HPDE6-E6E7 (cell line): ENCODE measurements at regions not wholly inside any gene's neighbourhood (a gene's known extent, or its start where the extent isn't known, plus 50 kb on each side); places are given as distances from the start of the nearest gene placed in this dataset.
"Not testable (repeated sequence)": the region's sequence is repeated elsewhere in the genome, so short reads cannot be mapped to it uniquely, and the experiment has no call there.

Experiments used
- DNase-seq: peaks from one replicate; pipeline ENCODE4 v3.0.0; 2011; ENCODE audit warnings: missing footprints; ENCODE audit errors: extremely low spot score

GRCh38 chr15:38128341-38128781 lies 124.3 kb upstream of the SPRED1 start:
- no peak for DNase-seq

- no peak for DNase-seq
Measured at GRCh38 chr15:38128921-38129320, 123.7 kb upstream of the SPRED1 start.

GRCh38 chr15:38129531-38130204 lies 123.0 kb upstream of the SPRED1 start:
- peak; percentile 32 for DNase-seq

- peak; percentile 6 for DNase-seq
Measured at GRCh38 chr15:38130205-38130567, 122.5 kb upstream of the SPRED1 start.

DNA sequence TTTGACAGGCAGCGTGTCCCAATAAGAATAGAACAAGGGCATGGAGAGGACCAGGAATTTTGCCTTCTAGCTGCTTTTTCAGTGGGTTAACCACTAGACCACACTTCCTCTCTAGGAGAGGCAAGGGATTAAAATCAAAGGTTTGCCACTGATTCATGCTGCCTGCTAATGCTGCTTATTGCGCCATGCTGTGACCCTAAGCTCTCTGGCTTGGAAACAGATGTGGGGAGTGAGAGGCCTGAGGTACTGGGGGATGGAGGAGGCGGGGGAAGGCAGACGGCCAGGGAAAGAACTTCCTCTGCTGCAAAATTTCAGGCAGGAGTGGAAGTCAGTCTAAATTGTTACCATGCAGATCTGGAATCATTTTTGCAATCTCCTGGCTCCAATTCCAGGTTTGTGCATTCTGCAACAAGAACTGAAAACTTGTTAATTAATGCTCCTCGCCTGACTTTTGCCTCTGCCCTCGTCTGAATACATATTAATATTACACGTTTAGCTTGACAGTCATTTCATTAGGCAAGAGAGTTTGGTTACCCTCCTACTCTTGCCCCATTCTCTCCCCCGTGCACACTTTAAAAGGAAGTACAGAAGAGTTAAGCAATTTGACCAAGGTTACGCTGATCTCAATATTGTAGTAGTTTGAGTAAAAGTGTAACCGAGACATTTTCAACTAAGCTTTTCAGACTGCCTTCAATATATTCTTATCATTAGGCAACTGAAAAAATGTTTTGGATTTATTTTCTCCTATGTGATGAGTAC lies 121.7 kb upstream of the SPRED1 start:
- peak; percentile 48 for DNase-seq

DNA sequence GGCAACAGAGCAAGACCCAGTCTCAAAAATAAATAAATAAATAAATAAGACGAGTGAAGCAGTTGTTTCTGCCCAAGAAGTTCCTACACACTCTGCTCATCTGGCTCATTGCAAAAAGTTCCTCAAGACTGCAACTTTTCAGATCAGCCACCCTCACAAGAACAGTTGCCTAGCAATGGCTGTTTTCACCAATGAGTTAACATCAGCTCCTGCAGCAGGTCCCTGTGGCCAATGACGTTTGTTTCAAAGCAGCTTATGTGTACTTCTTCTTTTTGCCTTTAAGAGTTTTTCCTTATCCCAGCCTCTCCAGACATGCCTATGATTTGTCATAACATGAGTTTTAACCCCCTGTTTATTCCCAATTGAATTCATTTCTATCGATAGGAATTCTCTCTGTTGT lies 118.4 kb upstream of the SPRED1 start:
- no peak for DNase-seq

DNA sequence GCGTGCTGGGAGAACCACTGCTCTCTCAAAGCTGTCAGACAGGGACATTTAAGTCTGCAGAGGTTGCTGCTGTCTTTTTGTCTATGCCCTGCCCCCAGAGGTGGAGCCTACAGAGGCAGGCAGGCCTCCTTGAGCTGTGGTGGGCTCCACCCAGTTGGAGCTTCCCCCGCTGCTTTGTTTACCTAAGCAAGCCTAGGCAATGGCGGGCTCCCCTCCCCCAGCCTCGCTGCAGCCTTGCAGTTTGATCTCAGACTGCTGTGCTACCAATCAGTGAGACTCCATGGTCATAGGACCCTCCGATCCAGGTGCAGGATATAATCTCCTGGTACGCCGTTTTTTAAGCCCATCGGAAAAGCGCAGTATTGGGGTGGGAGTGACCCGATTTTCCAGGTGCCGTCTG lies 110.4 kb upstream of the SPRED1 start:
- DNase-seq: not testable (repeated sequence)

DNA sequence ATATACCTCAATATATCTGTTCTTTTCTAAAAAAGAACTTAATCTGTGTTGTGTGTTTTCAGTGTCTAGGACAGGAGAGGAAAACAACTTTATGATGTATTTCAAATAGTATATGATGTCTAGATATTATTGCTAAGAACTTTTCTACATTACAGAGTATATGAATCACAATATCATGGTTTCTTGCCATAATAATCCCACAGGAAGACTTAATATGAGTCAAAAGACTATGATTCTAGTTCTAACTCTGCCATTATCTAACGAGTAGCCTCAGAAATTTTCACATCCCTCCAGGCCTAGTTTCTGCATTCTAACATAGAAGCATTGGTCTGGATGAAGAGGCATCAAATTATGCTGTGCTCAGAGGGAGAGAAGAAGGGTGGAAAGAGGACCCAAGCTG lies 107.7 kb upstream of the SPRED1 start:
- no peak for DNase-seq

- no peak for DNase-seq
Measured at GRCh38 chr15:38145651-38146111, 107.0 kb upstream of the SPRED1 start.

DNA sequence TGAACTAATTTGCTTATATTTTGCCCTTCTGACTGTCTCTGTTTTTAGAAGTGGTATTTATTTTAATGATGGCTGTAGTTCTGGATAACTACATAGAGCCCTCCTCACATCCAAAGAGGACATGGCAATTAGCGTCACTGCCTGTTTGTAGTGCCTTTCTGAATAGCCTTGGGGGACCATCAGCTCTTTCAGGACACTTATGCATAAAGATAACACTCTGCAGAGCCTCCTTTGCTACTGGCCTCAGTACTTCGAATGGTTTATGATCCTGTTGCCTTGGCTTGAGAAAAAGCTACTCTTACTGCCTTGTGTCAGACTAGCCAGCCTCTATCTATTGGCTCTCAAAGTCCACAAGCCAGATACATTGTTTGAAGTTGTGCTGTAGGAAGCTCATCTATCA lies 105.4 kb upstream of the SPRED1 start:
- DNase-seq: no peak

DNA sequence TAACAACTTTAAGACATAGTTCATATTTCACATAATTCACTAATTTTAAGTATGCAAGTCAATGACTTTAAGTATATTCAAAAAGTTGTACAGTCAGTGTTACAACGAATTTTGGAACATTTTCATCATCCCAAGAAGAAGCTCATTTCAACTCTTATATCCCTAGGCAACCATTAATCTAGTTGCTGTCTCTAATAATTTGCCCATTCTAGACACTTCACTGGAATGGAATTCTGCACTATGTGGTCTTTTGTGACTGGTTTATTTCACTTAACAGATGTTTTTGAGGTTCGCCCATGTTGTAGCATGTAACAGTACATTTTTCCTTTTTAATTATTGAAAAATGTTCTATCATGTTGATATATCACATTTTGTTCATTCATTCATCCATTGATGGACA lies 104.2 kb upstream of the SPRED1 start:
- DNase-seq: no peak

GRCh38 chr15:38149315-38149714 lies 103.3 kb upstream of the SPRED1 start:
- DNase-seq: no peak

DNA sequence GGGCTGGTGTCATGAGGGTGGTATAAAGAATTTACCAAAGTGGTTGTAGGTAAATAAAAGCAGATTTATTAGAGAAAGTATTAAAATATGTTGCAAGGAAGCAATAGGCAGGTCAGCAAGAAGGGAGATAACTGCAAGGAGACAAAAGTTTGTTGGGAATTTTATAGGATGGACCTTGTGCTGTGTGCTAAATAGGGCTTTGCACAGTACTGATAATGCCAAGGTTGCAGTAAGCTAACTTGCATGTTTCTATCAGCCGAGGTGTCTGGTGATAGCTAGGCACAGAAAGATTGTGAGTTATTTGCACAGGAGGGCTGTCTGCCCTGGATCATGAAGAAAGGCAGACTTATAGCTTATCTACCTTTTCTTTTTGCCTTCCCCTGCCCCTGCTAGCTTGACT lies 102.5 kb upstream of the SPRED1 start:
- DNase-seq: no peak

- no peak for DNase-seq
Measured at GRCh38 chr15:38150794-38151193, 101.8 kb upstream of the SPRED1 start.

GRCh38 chr15:38153781-38154180 lies 98.9 kb upstream of the SPRED1 start:
- DNase-seq: no peak

DNA sequence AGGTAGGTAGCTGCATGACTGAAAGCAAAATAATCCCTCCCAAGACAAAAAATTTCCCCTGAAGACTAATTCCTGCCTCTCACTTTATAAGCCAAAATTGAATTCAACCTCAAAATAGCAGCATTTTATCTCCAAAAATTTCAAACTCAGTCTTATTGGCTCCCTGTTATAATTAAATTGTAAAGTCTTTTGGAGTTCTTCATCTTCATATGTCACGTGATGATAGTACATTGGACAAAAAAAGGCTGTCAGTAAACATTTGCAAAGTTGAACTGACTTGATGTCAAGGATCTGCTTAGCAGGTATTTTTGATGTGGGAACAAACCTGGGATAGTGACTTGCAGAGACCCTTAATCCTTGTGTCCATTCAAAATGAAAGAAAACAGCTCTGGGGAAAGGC lies 98.4 kb upstream of the SPRED1 start:
- no peak for DNase-seq

- no peak for DNase-seq
Measured at GRCh38 chr15:38154837-38155236, 97.8 kb upstream of the SPRED1 start.

DNA sequence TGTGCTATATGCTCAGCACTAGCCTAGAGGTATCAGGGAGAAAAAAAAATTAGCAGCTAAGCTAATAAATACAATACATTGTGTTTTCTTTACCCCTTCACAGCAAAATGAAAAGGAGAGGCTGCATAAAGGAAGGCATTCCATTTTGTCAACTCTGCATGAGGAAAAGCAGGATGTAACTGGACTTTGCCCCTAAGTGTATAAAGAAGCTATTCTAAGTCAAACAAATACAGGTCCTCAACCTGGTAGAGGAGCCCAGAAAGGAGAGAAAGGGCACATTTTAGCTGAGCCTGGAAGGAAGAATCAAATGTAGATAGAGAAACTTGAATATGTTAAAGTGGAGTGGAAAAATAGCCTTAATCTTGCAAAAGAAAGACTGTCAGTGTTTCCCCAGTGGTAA lies 89.0 kb upstream of the SPRED1 start:
- no peak for DNase-seq

DNA sequence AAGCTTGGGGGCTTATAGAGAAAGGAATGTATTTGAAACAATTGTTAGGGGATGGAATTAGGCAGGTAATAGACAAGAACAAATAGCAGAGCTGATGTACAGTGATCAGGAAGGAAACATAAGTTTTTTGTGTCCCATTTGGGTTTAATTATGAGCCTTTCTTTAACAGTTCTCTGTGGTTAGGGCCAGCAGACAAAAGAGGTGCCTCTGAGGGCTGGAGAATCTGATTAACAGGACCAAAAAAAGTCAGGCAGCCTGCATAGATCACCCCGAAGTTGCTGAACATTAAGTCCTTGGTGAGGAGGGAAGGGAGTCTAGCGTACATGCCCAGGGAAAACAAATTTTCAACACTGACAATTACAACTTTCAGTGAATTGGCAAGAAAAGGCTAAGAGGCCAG lies 88.6 kb upstream of the SPRED1 start:
- no peak for DNase-seq

DNA sequence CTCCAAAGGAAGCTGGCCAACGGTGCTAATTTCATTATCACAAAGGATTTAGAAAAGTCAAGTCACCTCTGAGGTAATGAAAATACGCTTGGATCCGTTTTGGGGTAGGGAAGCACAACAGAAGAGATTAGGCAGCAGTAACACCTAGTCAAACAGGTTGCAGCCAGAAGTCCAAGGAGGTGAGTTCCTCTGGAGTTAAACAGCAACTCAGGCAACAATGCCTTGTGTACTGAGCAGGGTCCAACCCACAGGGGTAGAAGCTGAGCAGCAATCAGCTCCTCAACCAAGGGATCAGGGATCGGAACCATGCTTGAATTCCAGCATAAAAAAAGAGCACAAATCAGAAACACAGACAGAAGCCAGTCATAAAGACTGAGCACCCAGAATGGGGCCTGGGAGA lies 88.1 kb upstream of the SPRED1 start:
- DNase-seq: no peak

DNA sequence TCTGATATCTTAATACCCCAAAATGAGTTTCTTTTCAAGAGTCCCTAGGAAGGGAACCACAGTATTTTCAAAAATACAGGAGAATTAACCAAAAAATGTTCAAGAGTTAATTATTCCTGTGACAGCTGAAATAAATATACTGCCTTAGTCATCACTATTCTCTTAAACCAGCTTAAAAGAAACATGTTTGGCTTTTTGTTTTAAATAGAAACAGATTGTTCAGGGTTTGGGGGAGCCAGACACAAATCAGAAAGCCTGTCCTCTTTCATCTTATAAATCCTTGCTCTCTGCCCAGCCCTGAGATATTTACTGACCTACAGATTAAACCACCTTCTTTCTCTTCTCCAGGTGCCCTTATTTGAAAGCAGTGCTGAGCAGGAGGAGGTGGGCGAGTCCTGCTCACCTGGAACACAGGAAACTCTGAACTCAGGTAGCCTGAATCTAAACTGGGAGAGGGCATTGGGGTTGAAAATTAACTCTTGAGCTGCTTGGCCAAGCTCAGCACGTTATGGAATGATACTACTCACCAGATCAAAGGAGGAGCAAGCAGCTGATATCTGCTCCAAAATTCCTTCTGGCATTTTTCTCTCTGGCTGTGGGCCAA lies 84.1 kb upstream of the SPRED1 start:
- DNase-seq: no peak

DNA sequence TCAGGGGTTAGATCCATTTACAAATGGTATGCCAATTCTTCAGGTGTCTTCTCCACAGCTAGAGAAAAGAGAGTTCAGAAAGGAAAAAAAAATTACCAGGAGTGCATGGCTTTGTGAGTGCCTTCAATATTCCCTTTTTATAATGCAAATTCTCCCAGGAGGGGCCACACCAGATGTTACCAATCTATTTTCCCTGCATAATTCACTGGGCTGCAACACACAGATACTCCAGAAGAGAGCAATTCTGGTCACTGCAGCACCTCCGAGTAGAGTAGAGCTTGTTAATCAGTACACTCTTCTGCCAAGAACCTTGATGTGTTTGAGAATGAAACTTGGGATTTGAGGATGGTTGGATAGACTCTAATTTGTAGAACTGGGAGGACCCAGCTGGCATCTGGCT lies 80.7 kb upstream of the SPRED1 start:
- no peak for DNase-seq

- DNase-seq: no peak
Measured at GRCh38 chr15:38174691-38175090, 77.9 kb upstream of the SPRED1 start.
